SK-N-SH treated with all-trans-retinoic acid at 6 μM for 48 hours (cell line): ENCODE measurements at regions not wholly inside any gene's neighbourhood (a gene's known extent, or its start where the extent isn't known, plus 50 kb on each side); places are given as distances from the start of the nearest gene placed in this dataset.

Source experiments
- ATAC-seq: fragments of 200-7000 bp; cut with Tn5 transposase; 3 replicates; pipeline ENCODE4 v1.9.1; 2020; ENCODE audit warnings: mild to moderate bottlenecking, moderate library complexity
- ARNTL ChIP-seq: fragments of 450-650 bp; formaldehyde crosslinking; IDR thresholded peaks from 2 replicates; pipeline ENCODE4 v1.5.0; 2020; ENCODE audit warnings: low read depth, mild to moderate bottlenecking, moderate library complexity, borderline replicate concordance
- BACH2 ChIP-seq: fragments of 250-450 bp; sonication (Bioruptor Pico); IDR thresholded peaks from 2 replicates; pipeline ENCODE4 v1.9.0; 2021; ENCODE audit warnings: mild to moderate bottlenecking, borderline replicate concordance
- CREB5 ChIP-seq: fragments of 250-450 bp; sonication (Bioruptor Pico); IDR thresholded peaks from 2 replicates; pipeline ENCODE4 v1.5.1; 2020; ENCODE audit warnings: low read depth, mild to moderate bottlenecking, moderate library complexity
- CSDC2 ChIP-seq: fragments of 250-450 bp; sonication (Bioruptor Pico); IDR thresholded peaks from 2 replicates; pipeline ENCODE4 v1.5.0; 2020; ENCODE audit warnings: mild to moderate bottlenecking, moderate library complexity
- CSRNP3 ChIP-seq: fragments of 250-450 bp; sonication (Bioruptor Pico); IDR thresholded peaks from 2 replicates; pipeline ENCODE4 v1.5.1; 2021; ENCODE audit warnings: mild to moderate bottlenecking, moderate library complexity
- ESRRG ChIP-seq: fragments of 250-450 bp; sonication (Bioruptor Pico); IDR thresholded peaks from 2 replicates; pipeline ENCODE4 v1.6.1; 2021; ENCODE audit warnings: mild to moderate bottlenecking
- GLIS3 ChIP-seq: fragments of 250-450 bp; sonication (Bioruptor Pico); IDR thresholded peaks from 2 replicates; pipeline ENCODE4 v1.5.0; 2020; ENCODE audit warnings: mild to moderate bottlenecking, moderate library complexity
- ISL1 ChIP-seq: fragments of 250-450 bp; sonication (Bioruptor Pico); IDR thresholded peaks from 2 replicates; pipeline ENCODE4 v2.1.2; 2022; ENCODE audit warnings: mild to moderate bottlenecking, moderate library complexity
- OSR1 ChIP-seq: fragments of 250-450 bp; sonication (Bioruptor Pico); IDR thresholded peaks from 2 replicates; pipeline ENCODE4 v1.8.0; 2022; ENCODE audit warnings: moderate library complexity, mild to moderate bottlenecking, inconsistent platforms
- POU6F1 ChIP-seq: fragments of 250-450 bp; sonication (Bioruptor Pico); IDR thresholded peaks from 2 replicates; pipeline ENCODE4 v1.8.0; 2021; ENCODE audit warnings: low read depth, mild to moderate bottlenecking, moderate library complexity, borderline replicate concordance
- PPARA ChIP-seq: fragments of 250-450 bp; sonication (Bioruptor Pico); IDR thresholded peaks from 2 replicates; pipeline ENCODE4 v1.5.0; 2020; ENCODE audit warnings: mild to moderate bottlenecking, borderline replicate concordance
- RARB ChIP-seq: fragments of 250-450 bp; sonication (Bioruptor Pico); IDR thresholded peaks from 2 replicates; pipeline ENCODE4 v1.8.0; 2021; ENCODE audit warnings: mild to moderate bottlenecking, moderate library complexity
- SNAI2 ChIP-seq: fragments of 250-450 bp; sonication (Bioruptor Pico); IDR thresholded peaks from 2 replicates; pipeline ENCODE4 v1.5.0; 2020; ENCODE audit warnings: mild to moderate bottlenecking, moderate library complexity
- TCF4 ChIP-seq: fragments of 250-450 bp; sonication (Bioruptor Pico); IDR thresholded peaks from 2 replicates; pipeline ENCODE4 v1.8.0; 2021; ENCODE audit warnings: mild to moderate bottlenecking, moderate library complexity, borderline replicate concordance
- TOX ChIP-seq: fragments of 250-450 bp; sonication (Bioruptor Pico); IDR thresholded peaks from 2 replicates; pipeline ENCODE4 v1.8.0; 2021; ENCODE audit warnings: mild to moderate bottlenecking, moderate library complexity, borderline replicate concordance
- TSHZ2 ChIP-seq: fragments of 250-450 bp; sonication (Bioruptor Pico); IDR thresholded peaks from 2 replicates; pipeline ENCODE4 v1.5.0; 2020; ENCODE audit warnings: mild to moderate bottlenecking, moderate library complexity
- ZC3H10 ChIP-seq: fragments of 250-450 bp; sonication (Bioruptor Pico); IDR thresholded peaks from 2 replicates; pipeline ENCODE4 v1.5.1; 2021; ENCODE audit warnings: mild to moderate bottlenecking, moderate library complexity
- ZFP3 ChIP-seq: fragments of 250-450 bp; sonication (Bioruptor Pico); IDR thresholded peaks from 2 replicates; pipeline ENCODE4 v1.5.0; 2020; ENCODE audit warnings: mild to moderate bottlenecking, moderate library complexity
- ZFP30 ChIP-seq: fragments of 450-650 bp; formaldehyde crosslinking; IDR thresholded peaks from 2 replicates; pipeline ENCODE4 v1.5.0; 2022; ENCODE audit warnings: mild to moderate bottlenecking, moderate library complexity
- ZNF565 ChIP-seq: fragments of 450-650 bp; formaldehyde crosslinking; conservative IDR thresholded peaks from 2 replicates; pipeline ENCODE4 v1.5.0; 2020; ENCODE audit warnings: low read depth, mild to moderate bottlenecking, moderate library complexity
- ZNF70 ChIP-seq: fragments of 450-650 bp; formaldehyde crosslinking; IDR thresholded peaks from 2 replicates; pipeline ENCODE4 v1.5.0; 2020; ENCODE audit warnings: mild to moderate bottlenecking, moderate library complexity

GRCh38 chr6:80658926-80659325, 552.5 kb downstream of the BCKDHB start:
- no peak for ATAC-seq
- TF ChIP-seq SNAI2 (CRISPR knock-in tag) (no peak), ZNF565 (CRISPR knock-in tag) (no peak), ARNTL (CRISPR knock-in tag) (no peak), TCF4 (CRISPR knock-in tag) (no peak), ZNF70 (CRISPR knock-in tag) (no peak), BACH2 (CRISPR knock-in tag) (no peak), ISL1 (CRISPR knock-in tag) (no peak), OSR1 (CRISPR knock-in tag) (no peak), ZC3H10 (CRISPR knock-in tag) (no peak), ESRRG (CRISPR knock-in tag) (no peak), GLIS3 (no peak), POU6F1 (CRISPR knock-in tag) (no peak), ZFP30 (no peak), CSRNP3 (CRISPR knock-in tag) (no peak), CREB5 (CRISPR knock-in tag) (no peak), TSHZ2 (CRISPR knock-in tag) (no peak), ZFP3 (CRISPR knock-in tag) (no peak), CSDC2 (CRISPR knock-in tag) (no peak), RARB (CRISPR knock-in tag) (no peak)

- TF ChIP-seq TOX (CRISPR knock-in tag) = no peak
- TF ChIP-seq ARNTL (CRISPR knock-in tag) = no peak
- TF ChIP-seq TSHZ2 (CRISPR knock-in tag) = no peak
- TF ChIP-seq ZC3H10 (CRISPR knock-in tag) = no peak
- TF ChIP-seq CSRNP3 (CRISPR knock-in tag) = no peak
- TF ChIP-seq GLIS3 = no peak
- no peak for TF ChIP-seq ZFP3 (CRISPR knock-in tag)
- TF ChIP-seq PPARA (CRISPR knock-in tag) = no peak
- ATAC-seq = no peak
Observed at GRCh38 chr6:80647156-80647555, 540.7 kb downstream of the BCKDHB start.
